Stimulated activated CD4-positive, alpha-beta T cell treated with anti-CD3 and anti-CD28 coated beads, Interleukin-15, amount 100 ng/mL, for 24 hours (primary cell): ENCODE measurements at regions not wholly inside any gene's neighbourhood (a gene's known extent, or its start where the extent isn't known, plus 50 kb on each side); places are given as distances from the start of the nearest gene placed in this dataset.

ENCODE experiments used
- DNase-seq: peaks from one replicate; pipeline ENCODE4 v3.0.0-alpha.2; 2020

- no peak for DNase-seq
Observed at GRCh38 chr1:82297139-82297896, 496.6 kb downstream of the ADGRL2 start.

- no peak for DNase-seq
Observed at GRCh38 chr1:82287556-82287955, 486.8 kb downstream of the ADGRL2 start.

- DNase-seq, result no peak
Observed at GRCh38 chr1:82284213-82284612, 483.5 kb downstream of the ADGRL2 start.

GRCh38 chr1:82279241-82279640, 478.5 kb downstream of the ADGRL2 start:
- DNase-seq, result no peak

- no peak for DNase-seq
Observed at GRCh38 chr1:82273816-82274215, 473.1 kb downstream of the ADGRL2 start.

GRCh38 chr1:82269431-82269830, 468.7 kb downstream of the ADGRL2 start:
- DNase-seq, result no peak

- no peak for DNase-seq
Observed at GRCh38 chr1:82268826-82269225, 468.1 kb downstream of the ADGRL2 start.

- no peak for DNase-seq
Observed at GRCh38 chr1:82266351-82266750, 465.6 kb downstream of the ADGRL2 start.

GRCh38 chr1:82265436-82265835, 464.7 kb downstream of the ADGRL2 start:
- no peak for DNase-seq

- no peak for DNase-seq
Observed at GRCh38 chr1:82264802-82265201, 464.1 kb downstream of the ADGRL2 start.

- no peak for DNase-seq
Observed at GRCh38 chr1:82263396-82263795, 462.7 kb downstream of the ADGRL2 start.

- no peak for DNase-seq
Observed at GRCh38 chr1:82260666-82261065, 459.9 kb downstream of the ADGRL2 start.

GRCh38 chr1:82260051-82260450, 459.3 kb downstream of the ADGRL2 start:
- no peak for DNase-seq

- no peak for DNase-seq
Observed at GRCh38 chr1:82258887-82259286, 458.2 kb downstream of the ADGRL2 start.

- no peak for DNase-seq
Observed at GRCh38 chr1:82246050-82246449, 445.3 kb downstream of the ADGRL2 start.

- no peak for DNase-seq
Observed at GRCh38 chr1:82245345-82246014, 444.7 kb downstream of the ADGRL2 start.

GRCh38 chr1:82240571-82240970, 439.8 kb downstream of the ADGRL2 start:
- no peak for DNase-seq

- no peak for DNase-seq
Observed at GRCh38 chr1:82230667-82231066, 429.9 kb downstream of the ADGRL2 start.

GRCh38 chr1:82227306-82228095, 426.8 kb downstream of the ADGRL2 start:
- DNase-seq, result no peak

- no peak for DNase-seq
Observed at GRCh38 chr1:82226186-82226505, 425.4 kb downstream of the ADGRL2 start.

- DNase-seq, result no peak
Observed at GRCh38 chr1:82225421-82226185, 424.9 kb downstream of the ADGRL2 start.

GRCh38 chr1:82223091-82223490, 422.4 kb downstream of the ADGRL2 start:
- no peak for DNase-seq

- no peak for DNase-seq
Observed at GRCh38 chr1:82221721-82222120, 421.0 kb downstream of the ADGRL2 start.
